Kidney epithelial cell (primary cell): ENCODE measurements at regions not wholly inside any gene's neighbourhood (a gene's known extent, or its start where the extent isn't known, plus 50 kb on each side); places are given as distances from the start of the nearest gene placed in this dataset.

Experiments used
- DNase-seq: peaks from one replicate; pipeline ENCODE4 v3.0.0-alpha.2; 2010; ENCODE audit warnings: low read depth
- H3K27me3 ChIP-seq: 2 replicates; pipeline ENCODE4 v1.6.0; 2011; ENCODE audit warnings: low read length; ENCODE audit not compliant: control insufficient read depth, insufficient read depth
- H3K36me3 ChIP-seq: 2 replicates; pipeline ENCODE4 v1.5.1; 2011; ENCODE audit warnings: low read length; ENCODE audit not compliant: control insufficient read depth, insufficient read depth
- H3K4me3 ChIP-seq: 2 replicates; pipeline ENCODE4 v1.5.1; 2011; ENCODE audit warnings: low read depth, mild to moderate bottlenecking, control low read depth, low read length
- TF ChIP-seq, protein P1 (sequence below): IDR thresholded peaks from 2 replicates; pipeline ENCODE4 v1.5.1; 2011; ENCODE audit warnings: mild to moderate bottlenecking, moderate library complexity, low read length, control low read depth, inconsistent platforms; ENCODE audit not compliant: insufficient read depth, poor library complexity, severe bottlenecking

DNA sequence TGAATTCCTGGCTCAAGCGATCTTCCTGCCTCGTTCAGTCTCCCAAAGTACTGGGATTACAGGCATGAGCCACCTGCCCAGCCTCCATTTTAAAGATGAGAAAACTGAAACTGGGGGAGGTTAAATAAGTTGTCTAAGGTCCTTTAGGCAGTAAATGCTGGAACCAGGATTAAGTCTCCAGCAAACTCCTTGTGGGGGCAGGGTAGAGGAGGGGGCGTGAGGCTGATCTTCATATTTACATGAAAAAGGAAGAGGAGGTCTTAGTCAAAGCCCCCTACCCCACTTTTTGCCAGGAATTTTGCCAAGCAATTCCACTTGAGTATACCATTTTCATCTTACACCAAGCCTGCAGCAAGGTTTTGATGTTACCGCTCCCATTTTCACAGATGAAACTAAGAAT lies 76.6 kb upstream of the NR4A3 start:
- DNase-seq = no peak
- TF ChIP-seq, protein P1, sequence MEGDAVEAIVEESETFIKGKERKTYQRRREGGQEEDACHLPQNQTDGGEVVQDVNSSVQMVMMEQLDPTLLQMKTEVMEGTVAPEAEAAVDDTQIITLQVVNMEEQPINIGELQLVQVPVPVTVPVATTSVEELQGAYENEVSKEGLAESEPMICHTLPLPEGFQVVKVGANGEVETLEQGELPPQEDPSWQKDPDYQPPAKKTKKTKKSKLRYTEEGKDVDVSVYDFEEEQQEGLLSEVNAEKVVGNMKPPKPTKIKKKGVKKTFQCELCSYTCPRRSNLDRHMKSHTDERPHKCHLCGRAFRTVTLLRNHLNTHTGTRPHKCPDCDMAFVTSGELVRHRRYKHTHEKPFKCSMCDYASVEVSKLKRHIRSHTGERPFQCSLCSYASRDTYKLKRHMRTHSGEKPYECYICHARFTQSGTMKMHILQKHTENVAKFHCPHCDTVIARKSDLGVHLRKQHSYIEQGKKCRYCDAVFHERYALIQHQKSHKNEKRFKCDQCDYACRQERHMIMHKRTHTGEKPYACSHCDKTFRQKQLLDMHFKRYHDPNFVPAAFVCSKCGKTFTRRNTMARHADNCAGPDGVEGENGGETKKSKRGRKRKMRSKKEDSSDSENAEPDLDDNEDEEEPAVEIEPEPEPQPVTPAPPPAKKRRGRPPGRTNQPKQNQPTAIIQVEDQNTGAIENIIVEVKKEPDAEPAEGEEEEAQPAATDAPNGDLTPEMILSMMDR = no peak

DNA sequence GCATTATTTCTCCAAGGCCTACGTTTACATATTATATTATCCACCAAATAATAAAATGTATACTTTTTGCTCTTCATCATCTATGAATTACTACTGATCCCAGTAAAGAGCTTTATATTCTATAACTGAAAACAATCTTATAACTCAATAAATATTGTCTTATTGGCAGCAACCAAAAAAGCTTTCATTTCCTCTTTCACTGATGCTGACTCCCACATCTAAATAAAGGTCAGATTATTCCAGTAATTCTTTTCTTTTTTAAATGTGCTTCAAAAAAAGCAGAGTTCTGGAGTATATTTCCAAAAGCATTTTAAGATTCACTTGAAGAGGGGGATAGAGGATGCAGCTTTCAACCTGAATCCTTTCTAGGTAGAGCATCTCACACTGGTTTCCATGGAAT lies 75.3 kb upstream of the NR4A3 start:
- H3K4me3 ChIP-seq = no peak overlapping the region
- H3K36me3 ChIP-seq = no peaks in the 10 kb centered on the region
- no peak for DNase-seq
- H3K27me3 ChIP-seq = no peaks in the 10 kb centered on the region
- TF ChIP-seq, protein P1 = no peak

More for the DNA sequence above, 76.6 kb upstream of the NR4A3 start:
- H3K36me3 ChIP-seq = no peaks in the 10 kb centered on the region
- no peak overlapping the region for H3K4me3 ChIP-seq
- H3K27me3 ChIP-seq = no peaks in the 10 kb centered on the region

DNA sequence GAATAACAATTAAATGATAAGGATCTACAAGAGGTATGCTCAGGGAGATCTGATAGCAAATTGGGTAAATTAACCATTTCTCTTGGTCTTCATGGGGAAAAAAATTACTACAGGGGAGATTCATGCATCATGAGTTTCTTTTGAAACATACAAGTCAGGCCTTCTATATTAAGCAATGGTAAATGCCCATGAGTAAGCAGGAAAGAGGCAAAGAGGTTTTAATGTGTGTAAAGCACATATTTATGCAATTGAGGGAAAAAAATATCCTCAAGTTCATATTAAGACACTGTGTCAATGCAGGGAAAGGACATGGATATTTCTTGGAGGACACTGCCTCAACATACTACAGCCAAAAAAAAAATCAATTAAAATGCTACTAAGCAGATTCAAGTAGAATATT lies 73.4 kb upstream of the NR4A3 start:
- TF ChIP-seq, protein P1 = no peak
- H3K4me3 ChIP-seq = no peak overlapping the region
- H3K36me3 ChIP-seq = no peaks in the 10 kb centered on the region
- H3K27me3 ChIP-seq = no peaks in the 10 kb centered on the region
- no peak for DNase-seq

DNA sequence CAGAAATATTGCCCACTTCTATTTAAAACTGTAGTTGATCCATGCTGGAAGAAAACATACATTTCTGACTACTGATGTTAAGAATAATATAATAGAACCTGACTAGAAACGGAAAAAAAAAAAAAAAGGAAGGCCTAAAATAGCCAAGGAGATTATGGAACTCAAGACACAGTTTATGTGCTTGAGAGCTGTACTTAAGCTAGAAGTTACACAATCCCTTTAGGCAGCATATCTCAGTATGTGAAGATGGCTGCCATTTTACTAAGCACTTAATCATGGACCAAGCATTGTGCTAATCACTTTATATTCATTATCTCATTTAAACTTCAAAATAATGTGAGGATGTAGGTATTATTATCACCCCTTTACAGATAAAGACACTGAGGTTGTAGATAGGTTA lies 73.0 kb upstream of the NR4A3 start:
- no peak for DNase-seq
- Histone ChIP-seq H3K27me3 (no peaks in the 10 kb centered on the region), H3K4me3 (no peak overlapping the region), H3K36me3 (no peaks in the 10 kb centered on the region)
- TF ChIP-seq, protein P1 = no peak

DNA sequence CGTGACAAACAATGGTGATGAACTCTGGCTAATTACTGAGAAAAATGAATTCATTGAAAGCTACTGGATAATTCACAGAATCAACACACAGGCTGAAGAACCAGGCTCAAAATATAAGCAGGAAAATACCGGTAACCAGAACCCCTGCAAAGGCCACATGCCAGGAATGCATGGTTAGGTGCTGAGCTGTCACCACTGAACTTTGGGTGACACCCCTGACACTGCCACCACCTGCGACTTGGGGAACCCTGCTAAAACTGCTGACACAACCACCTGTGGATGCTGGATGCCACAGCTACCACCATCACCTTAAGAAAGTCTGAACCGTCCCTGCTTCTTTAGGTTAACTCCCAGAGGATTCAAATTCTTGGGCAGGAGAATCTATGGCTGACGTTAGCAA lies 72.0 kb upstream of the NR4A3 start:
- TF ChIP-seq, protein P1 = no peak
- Histone ChIP-seq H3K4me3 (no peak overlapping the region), H3K36me3 (no peaks in the 10 kb centered on the region), H3K27me3 (no peaks in the 10 kb centered on the region)
- no peak for DNase-seq

DNA sequence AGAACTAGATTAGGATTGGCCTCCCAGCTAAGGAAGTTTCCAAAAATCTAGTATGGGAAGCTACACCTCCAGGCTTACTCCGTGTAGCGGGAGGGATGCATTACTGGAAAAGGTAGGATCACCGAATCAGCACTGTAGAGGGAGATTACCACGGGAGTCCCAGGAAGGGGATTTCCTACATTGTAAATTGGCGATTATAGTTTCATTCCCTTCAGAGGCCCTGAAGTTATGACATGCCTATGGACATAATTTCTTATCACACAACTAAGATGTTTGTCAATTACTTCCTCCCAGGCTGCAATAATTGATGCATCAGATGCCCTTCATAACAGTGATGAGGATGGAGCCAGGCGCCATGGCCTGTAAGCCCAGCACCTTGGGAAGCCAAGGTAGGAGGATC lies 71.2 kb upstream of the NR4A3 start:
- no peaks in the 10 kb centered on the region for H3K27me3 ChIP-seq

More for the DNA sequence above, 71.2 kb upstream of the NR4A3 start:
- TF ChIP-seq, protein P1 = no peak
- DNase-seq = no peak
- Histone ChIP-seq H3K36me3 (no peaks in the 10 kb centered on the region), H3K4me3 (no peak overlapping the region)
